ENCODE measurements at regions not wholly inside any gene's neighbourhood (a gene's known extent, or its start where the extent isn't known, plus 50 kb on each side); places are given as distances from the start of the nearest gene placed in this dataset.
A peak's percentile ranks its signal among the peaks of the same experiment; 100 is the strongest.

- peak; percentile 13 for DNase-seq (ENCODE audit: low read depth)
Measured at GRCh38 chr4:185991770-185992169, 77.2 kb upstream of the TLR3 start.

- no peak for DNase-seq (ENCODE audit: low read depth)
Measured at GRCh38 chr4:185992585-185992984, 76.4 kb upstream of the TLR3 start.

GRCh38 chr4:185993328-185993973, 75.5 kb upstream of the TLR3 start:
- no peak for DNase-seq (ENCODE audit: low read depth)

- DNase-seq (ENCODE audit: low read depth) = no peak
Measured at GRCh38 chr4:185994750-185995149, 74.2 kb upstream of the TLR3 start.

DNA sequence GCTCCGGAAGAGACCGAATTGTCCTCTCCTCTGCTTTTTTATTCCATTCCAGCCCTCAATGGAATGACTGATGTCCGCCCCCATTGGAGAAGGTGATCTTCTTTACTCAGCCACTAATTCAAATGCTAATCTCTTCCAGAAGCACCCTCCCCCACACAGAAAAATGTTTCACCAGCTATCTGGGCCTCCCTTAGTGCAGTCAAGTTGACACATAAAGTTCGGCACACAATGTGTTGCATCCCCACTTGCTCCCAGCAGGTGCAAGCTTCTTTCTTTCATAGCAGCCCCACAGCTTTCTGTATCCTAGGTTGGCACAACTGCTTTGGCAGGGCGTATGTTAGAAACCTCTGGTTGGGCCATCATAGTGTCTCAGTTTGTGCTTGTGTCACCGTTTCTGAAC, 73.3 kb upstream of the TLR3 start:
- DNase-seq (ENCODE audit: low read depth) = no peak

GRCh38 chr4:185997296-185997695, 71.7 kb upstream of the TLR3 start:
- no peak for DNase-seq (ENCODE audit: low read depth)

GRCh38 chr4:185998791-185999190, 70.2 kb upstream of the TLR3 start:
- peak; percentile 11 for DNase-seq (ENCODE audit: low read depth)

GRCh38 chr4:185999207-185999606, 69.7 kb upstream of the TLR3 start:
- no peak for DNase-seq (ENCODE audit: low read depth)

DNA sequence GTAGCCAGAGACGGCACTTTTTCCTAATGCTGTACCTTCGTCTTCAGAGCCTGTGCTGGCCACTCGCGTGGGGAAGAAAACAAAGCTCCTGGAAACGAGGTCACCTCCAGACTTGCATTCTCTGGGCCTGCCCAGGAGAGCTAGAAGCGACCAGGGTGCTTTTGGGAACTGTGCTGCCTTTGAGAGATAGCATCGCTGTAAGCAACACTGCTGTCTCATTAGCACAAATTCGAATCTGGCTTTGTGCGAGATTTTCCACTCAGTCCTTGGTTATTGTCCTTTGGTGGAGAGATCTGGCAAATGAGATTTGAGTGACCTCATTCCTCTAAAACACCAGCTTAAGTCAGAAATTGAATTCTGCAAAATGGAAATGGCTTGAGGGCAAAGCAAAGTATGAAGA, 66.1 kb upstream of the TLR3 start:
- no peak for DNase-seq (ENCODE audit: low read depth)

GRCh38 chr4:186003746-186004145, 65.2 kb upstream of the TLR3 start:
- DNase-seq (ENCODE audit: low read depth) = no peak

- no peak for DNase-seq (ENCODE audit: low read depth)
Measured at GRCh38 chr4:186008057-186008456, 60.9 kb upstream of the TLR3 start.

- no peak for DNase-seq (ENCODE audit: low read depth)
Measured at GRCh38 chr4:186009976-186010375, 59.0 kb upstream of the TLR3 start.

DNA sequence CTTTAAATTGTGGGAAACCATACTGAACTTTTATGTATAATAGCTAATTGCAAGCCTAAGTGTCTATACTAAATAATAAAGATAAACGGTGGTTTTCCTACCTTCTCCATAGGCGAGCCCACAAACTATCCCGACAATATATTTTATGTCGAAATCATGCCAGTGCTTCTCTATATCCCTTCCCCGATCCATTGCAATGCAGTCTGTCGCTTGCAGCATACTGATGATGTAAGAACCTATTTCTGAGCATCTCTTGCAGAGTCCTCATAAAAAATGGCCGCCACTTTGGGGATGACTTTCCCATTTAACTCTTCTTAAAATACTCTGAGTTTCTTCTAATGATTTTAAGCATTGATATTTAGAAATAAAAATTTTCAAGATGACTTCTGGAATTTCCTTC, 58.1 kb upstream of the TLR3 start:
- no peak for DNase-seq (ENCODE audit: low read depth)

DNA sequence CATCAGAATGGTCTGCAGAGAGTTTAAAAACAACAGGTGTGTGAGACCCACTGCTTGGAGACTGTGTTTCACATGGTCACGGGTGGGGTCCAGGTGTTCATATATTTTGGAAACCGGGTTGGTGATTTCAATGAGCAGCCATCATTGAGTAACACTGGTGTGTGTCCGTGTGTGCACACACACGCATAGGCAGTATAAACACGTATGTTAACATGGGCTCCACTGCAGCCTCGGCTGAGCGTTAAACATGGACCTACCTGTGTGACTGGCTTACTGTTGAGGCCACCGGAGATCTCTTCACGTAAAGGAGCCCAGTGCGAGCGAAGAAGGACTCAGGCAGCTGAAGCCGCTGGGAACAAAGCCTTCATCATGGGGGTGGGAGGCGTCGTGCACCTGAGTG, 56.9 kb upstream of the TLR3 start:
- no peak for DNase-seq (ENCODE audit: low read depth)

- no peak for DNase-seq (ENCODE audit: low read depth)
Measured at GRCh38 chr4:186013419-186014186, 55.4 kb upstream of the TLR3 start.

GRCh38 chr4:186015212-186015817, 53.6 kb upstream of the TLR3 start:
- peak; percentile 9 for DNase-seq (ENCODE audit: low read depth)

DNA sequence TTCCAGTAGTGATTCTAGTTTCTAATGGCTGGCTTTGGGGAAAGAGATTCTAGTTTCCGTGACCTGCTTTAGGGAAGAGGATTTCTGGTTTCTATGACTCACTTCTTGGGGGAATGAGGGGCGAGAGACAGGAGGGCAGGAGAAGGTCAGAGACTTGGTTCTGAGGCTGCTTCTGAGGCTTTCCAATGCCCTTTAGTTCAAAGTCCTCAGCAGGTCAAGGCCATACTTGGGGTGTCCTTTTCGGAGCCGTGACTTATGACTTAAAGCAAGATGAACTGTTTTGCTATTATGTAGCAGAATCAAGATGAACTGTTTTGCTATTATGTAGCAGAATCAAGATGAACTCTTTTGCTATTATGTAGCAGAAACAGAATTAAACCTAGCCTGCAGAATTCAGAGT, 52.2 kb upstream of the TLR3 start:
- DNase-seq (ENCODE audit: low read depth) = no peak

DNA sequence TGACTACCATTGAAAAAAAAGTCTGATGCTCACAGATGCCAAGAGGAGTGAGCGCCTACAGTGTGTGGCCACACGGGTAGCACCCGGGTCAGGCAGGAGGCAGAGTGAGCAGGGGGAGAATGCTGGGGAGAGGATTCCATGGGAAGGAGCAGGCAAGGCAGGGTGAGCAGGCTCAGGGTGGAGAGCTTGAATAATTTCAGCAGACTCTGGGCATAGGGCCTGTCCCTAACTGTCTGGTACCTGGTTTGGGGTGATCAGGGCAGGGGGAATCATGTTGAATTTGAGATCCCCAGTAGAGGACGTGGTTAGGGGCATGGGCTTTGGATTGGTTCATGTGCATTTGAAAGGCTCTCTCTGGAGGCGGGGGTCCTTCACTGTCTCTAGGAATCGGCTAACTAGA, 51.2 kb upstream of the TLR3 start:
- DNase-seq (ENCODE audit: low read depth) = no peak

DNA sequence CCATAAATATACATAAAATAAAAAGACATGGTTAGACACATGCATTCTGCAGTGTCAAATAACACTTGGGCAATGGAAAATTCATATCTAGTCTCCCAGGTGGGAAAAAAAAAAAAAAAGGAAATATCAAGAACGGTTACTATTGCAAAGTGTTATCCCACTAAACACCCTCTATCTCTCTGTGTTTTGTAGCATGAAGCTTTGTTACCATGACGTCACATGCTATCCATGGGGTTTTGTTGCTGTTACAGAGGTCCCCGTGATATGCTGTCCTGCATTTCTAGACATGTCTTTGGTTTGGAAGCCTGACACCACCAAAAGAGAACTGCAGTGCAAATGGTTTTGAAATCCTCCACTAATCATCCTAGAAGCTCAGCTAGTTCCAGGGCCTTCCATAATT, 50.7 kb upstream of the TLR3 start:
- DNase-seq (ENCODE audit: low read depth) = no peak

DNA sequence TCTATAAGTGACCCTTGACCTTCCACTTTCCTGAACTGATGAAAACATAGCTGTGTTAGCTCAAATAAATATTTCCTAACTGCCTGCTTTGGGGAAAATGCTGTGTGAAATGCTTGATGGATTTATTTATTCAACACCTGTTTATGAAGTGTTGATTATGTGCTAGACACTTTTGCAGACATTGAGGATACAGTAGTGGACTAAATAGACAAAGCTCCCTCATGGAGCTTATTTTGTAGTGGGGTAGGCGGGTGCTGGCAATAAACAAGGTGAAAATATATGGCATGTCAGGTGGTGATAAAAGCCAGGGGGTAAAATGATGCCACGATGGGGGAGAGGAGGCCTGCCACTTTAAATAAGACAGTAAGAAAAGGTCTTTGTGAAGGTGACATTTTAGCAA, 50.2 kb upstream of the TLR3 start:
- no peak for DNase-seq (ENCODE audit: low read depth)
